ENCODE measurements at regions not wholly inside any gene's neighbourhood (a gene's known extent, or its start where the extent isn't known, plus 50 kb on each side); places are given as distances from the start of the nearest gene placed in this dataset.

- DNase-seq (ENCODE audit: low read depth): no peak
- no peak for TF ChIP-seq CTCF (IDR thresholded peaks at IDR 0.05; ENCODE audit: insufficient read depth, low read depth, low read length, missing control alignments)
- no peak overlapping the region for H3K4me3 ChIP-seq (ENCODE audit: low read depth, low read length)
Measured at GRCh38 chr18:67615876-67616275, 99.4 kb upstream of the DSEL start.

GRCh38 chr18:67613731-67614130, 97.2 kb upstream of the DSEL start:
- H3K4me3 ChIP-seq (ENCODE audit: low read depth, low read length): no peak overlapping the region
- DNase-seq (ENCODE audit: low read depth): no peak
- TF ChIP-seq CTCF (IDR thresholded peaks at IDR 0.05; ENCODE audit: insufficient read depth, low read depth, low read length, missing control alignments): no peak

GRCh38 chr18:67612281-67612680, 95.8 kb upstream of the DSEL start:
- H3K4me3 ChIP-seq (ENCODE audit: low read depth, low read length): no peak overlapping the region
- DNase-seq (ENCODE audit: low read depth): no peak
- TF ChIP-seq CTCF (IDR thresholded peaks at IDR 0.05; ENCODE audit: insufficient read depth, low read depth, low read length, missing control alignments): no peak

GRCh38 chr18:67608615-67609273, 92.2 kb upstream of the DSEL start:
- H3K4me3 ChIP-seq (ENCODE audit: low read depth, low read length): no peak overlapping the region
- no peak for TF ChIP-seq CTCF (IDR thresholded peaks at IDR 0.05; ENCODE audit: insufficient read depth, low read depth, low read length, missing control alignments)
- no peak for DNase-seq (ENCODE audit: low read depth)

GRCh38 chr18:67608191-67608590, 91.7 kb upstream of the DSEL start:
- TF ChIP-seq CTCF (IDR thresholded peaks at IDR 0.05; ENCODE audit: insufficient read depth, low read depth, low read length, missing control alignments): no peak
- no peak for DNase-seq (ENCODE audit: low read depth)
- no peak overlapping the region for H3K4me3 ChIP-seq (ENCODE audit: low read depth, low read length)

- H3K4me3 ChIP-seq (ENCODE audit: low read depth, low read length): no peak overlapping the region
- TF ChIP-seq CTCF (IDR thresholded peaks at IDR 0.05; ENCODE audit: insufficient read depth, low read depth, low read length, missing control alignments): no peak
- no peak for DNase-seq (ENCODE audit: low read depth)
Measured at GRCh38 chr18:67600181-67601180, 84.0 kb upstream of the DSEL start.
